ENCODE measurements at regions not wholly inside any gene's neighbourhood (a gene's known extent, or its start where the extent isn't known, plus 50 kb on each side); places are given as distances from the start of the nearest gene placed in this dataset.

DNA sequence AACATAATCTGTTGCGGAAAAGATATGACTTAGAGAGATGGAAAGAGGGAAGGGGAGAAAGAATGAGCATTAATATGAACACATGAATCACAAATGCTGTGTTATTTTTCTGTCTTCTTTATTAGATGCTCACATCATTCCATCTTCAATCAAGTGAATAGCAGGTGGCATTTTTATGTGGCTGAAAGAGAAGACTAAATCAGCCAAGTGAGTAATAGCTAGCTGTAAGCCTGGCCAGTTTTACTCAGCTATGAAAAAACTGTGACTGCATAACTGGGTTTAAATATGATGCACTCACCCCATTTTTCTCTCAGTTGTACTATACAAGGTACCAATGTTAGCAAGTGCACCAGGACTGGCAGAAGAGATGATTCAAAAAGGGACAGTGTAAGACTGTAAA, 571.1 kb downstream of the JRKL start:
- TF ChIP-seq, protein P1, sequence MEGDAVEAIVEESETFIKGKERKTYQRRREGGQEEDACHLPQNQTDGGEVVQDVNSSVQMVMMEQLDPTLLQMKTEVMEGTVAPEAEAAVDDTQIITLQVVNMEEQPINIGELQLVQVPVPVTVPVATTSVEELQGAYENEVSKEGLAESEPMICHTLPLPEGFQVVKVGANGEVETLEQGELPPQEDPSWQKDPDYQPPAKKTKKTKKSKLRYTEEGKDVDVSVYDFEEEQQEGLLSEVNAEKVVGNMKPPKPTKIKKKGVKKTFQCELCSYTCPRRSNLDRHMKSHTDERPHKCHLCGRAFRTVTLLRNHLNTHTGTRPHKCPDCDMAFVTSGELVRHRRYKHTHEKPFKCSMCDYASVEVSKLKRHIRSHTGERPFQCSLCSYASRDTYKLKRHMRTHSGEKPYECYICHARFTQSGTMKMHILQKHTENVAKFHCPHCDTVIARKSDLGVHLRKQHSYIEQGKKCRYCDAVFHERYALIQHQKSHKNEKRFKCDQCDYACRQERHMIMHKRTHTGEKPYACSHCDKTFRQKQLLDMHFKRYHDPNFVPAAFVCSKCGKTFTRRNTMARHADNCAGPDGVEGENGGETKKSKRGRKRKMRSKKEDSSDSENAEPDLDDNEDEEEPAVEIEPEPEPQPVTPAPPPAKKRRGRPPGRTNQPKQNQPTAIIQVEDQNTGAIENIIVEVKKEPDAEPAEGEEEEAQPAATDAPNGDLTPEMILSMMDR (conservative IDR thresholded peaks at IDR 0.05), result no peak
- TF ChIP-seq EZH2 (IDR thresholded peaks at IDR 0.05; ENCODE audit: low read depth), result no peak

All from PC-9 (cell line).